ENCODE measurements at regions not wholly inside any gene's neighbourhood (a gene's known extent, or its start where the extent isn't known, plus 50 kb on each side); places are given as distances from the start of the nearest gene placed in this dataset.

DNA sequence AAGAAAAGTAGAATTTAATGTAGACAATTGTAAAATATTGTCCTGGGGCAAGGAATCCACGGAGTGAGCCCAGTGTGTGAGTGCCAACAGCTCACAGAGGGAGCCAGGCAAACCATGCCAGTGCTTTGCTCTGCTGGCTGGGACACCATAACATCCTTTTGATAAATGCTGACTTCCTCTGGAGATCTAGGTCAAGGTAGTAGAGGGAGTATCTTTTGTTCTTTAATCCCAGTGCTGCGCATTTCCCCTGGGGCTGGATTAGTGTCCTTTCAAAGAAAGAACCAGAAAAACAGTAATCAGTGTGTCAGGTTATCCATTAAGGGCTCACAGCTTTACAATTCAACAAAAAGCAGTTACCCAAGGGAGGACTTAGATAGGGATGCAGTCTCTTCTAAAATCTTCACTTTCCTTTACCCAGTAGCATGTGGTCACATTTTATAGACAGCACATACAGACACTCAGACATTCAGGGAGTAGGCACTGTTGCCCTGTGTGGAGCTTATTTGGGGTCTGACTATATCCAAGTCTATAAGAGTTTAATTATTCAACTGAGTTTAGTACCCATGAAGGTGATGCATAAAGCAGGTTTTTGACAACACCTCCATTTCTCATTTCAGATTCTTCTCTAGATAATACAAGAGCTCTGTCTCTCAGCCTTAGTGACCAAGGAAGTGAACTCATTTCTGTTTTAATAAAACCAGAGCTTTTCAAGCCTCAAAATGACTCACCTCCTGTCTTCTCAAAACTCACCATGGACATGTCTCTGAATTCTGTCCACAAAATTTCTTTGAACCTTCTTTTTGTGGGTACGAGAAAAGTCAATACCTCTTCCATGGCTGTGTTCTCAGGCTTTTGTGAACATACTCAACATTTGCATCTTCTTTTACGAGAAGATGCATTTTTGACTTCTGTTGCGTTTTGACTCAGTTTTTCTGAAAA, 215.3 kb downstream of the BRINP2 start:
- DNase-seq (ENCODE audit: insufficient read length, low spot score) (no peak), FAIRE-seq (peak; percentile 94)
- TF ChIP-seq, protein P1, sequence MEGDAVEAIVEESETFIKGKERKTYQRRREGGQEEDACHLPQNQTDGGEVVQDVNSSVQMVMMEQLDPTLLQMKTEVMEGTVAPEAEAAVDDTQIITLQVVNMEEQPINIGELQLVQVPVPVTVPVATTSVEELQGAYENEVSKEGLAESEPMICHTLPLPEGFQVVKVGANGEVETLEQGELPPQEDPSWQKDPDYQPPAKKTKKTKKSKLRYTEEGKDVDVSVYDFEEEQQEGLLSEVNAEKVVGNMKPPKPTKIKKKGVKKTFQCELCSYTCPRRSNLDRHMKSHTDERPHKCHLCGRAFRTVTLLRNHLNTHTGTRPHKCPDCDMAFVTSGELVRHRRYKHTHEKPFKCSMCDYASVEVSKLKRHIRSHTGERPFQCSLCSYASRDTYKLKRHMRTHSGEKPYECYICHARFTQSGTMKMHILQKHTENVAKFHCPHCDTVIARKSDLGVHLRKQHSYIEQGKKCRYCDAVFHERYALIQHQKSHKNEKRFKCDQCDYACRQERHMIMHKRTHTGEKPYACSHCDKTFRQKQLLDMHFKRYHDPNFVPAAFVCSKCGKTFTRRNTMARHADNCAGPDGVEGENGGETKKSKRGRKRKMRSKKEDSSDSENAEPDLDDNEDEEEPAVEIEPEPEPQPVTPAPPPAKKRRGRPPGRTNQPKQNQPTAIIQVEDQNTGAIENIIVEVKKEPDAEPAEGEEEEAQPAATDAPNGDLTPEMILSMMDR (IDR thresholded peaks at IDR 0.05; ENCODE audit: insufficient read depth, missing control alignments): no peak

DNA sequence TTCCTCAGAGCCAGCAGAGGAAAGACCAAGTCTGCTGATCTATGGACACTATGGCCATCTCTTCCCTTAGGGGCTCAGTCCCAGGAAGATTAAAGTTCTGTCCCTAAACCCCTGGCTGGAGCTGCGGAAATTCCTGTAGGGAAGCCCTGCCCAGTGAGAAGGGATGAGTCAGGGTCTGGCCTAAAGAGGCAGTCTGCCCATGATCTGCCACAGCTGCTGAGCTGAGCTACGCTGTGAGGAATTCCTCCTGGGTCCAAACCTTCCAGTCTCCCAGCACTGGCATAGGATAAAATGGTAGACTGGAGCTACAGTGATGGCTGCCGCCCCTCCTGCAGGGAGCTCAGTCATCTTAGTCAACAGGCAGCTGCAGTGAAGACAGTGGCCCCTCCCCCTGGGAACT, 213.7 kb downstream of the BRINP2 start:
- no peak for DNase-seq (ENCODE audit: insufficient read length, low spot score)
- TF ChIP-seq, protein P1 (IDR thresholded peaks at IDR 0.05; ENCODE audit: insufficient read depth, missing control alignments): no peak
- no peak for FAIRE-seq

DNA sequence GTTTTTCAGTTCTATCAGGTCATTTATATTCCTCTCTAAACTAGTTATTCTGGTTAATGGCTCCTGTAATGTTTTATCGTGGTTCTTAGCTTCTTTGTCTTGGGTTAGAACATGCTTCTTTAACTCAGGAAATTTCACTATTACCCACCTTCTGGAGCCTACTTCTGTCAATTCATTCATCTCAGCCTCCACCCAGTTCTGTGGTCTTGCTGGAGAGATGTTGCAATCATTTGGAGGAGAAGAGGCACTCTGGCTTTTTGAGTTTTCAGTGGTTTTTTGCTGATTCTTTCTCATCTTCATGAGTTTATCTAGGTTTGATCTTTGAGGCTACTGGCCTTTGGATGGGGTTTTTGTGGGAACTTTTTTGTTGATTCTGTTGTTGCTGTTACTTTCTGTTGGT, 213.0 kb downstream of the BRINP2 start:
- DNase-seq (ENCODE audit: insufficient read length, low spot score) (no peak), FAIRE-seq (no peak)
- TF ChIP-seq, protein P1 (IDR thresholded peaks at IDR 0.05; ENCODE audit: insufficient read depth, missing control alignments): no peak

DNA sequence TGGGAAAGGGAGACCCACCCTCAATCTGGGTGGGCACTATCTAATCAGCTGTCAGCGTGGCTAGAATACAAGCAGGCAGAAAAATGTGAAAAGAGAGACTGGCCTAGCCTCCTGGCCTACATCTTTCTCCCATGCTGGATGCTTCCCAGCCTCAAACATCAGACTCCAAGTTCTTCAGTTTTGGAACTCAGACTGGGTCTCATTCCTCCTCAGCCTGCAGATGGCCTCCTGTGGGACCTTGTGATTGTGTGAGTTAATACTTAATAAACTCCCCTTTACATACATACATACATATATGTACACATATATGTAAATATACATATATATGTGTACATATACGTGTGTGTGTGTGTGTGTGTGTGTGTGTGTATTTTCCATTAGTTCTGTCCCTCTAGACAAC, 207.1 kb downstream of the BRINP2 start:
- TF ChIP-seq, protein P1 (IDR thresholded peaks at IDR 0.05; ENCODE audit: insufficient read depth, missing control alignments): no peak
- no peak for DNase-seq (ENCODE audit: insufficient read length, low spot score)
- FAIRE-seq: no peak

DNA sequence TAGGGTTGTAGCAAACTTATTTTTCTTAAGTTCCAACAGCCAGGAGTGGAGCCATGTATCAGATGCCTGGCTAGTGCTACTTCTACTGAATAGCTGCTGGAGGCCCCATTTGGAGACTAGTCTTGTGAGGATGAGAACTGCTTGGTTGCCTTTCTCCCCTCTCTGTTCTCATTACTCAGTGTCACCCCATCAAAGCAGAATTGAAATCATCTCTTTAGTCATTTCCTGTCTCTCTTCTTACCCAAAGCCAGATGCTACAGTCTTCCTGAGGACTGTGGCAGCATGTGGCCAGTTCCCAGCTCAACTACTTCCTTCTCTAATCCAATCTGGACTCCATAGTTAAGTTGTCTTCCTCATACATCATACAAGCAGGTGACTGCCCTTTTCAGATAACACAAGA, 197.5 kb downstream of the BRINP2 start:
- DNase-seq (ENCODE audit: insufficient read length, low spot score): no peak
- FAIRE-seq: no peak
- TF ChIP-seq, protein P1 (IDR thresholded peaks at IDR 0.05; ENCODE audit: insufficient read depth, missing control alignments): no peak

DNA sequence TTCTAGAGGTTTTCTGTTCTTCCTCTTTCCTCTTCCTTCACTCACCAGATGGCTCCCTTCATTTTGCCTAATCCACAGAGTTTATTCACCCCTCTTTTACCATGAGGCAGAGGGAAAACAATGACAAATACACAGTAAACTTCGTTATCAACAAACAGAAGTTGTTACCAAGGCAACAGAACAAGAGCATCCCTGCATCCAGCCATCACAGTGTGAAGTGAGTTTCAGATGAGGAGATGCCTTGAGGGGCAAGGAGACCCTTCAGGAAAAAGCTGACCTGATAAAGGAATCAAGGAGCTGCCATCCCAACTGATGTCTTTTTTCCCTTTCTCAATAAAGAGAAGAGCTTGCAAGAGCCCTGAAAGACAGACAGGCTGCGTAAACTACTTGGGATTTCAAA, 195.3 kb downstream of the BRINP2 start:
- TF ChIP-seq, protein P1 (IDR thresholded peaks at IDR 0.05; ENCODE audit: insufficient read depth, missing control alignments): no peak
- no peak for DNase-seq (ENCODE audit: insufficient read length, low spot score)
- FAIRE-seq: no peak

DNA sequence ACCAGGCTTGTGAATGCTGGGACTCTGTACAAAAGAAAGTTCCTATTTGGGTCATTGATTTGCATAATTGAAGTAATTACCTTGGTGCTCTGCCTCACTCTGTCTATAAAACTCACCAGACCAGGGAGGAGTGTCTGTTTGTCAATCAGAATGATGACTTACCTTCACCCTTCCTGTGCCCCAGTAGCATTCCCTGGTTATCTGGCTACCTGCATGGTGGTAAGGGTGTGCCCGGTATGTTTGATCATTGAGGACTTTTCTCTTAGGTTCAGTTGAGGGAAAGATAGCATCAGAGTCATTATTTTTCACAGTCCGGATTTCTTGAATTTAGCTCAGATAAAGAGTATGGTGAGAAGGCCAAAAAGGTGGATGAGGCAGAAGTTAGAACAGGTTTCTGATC, 190.0 kb downstream of the BRINP2 start:
- TF ChIP-seq, protein P1 (IDR thresholded peaks at IDR 0.05; ENCODE audit: insufficient read depth, missing control alignments): no peak
- DNase-seq (ENCODE audit: insufficient read length, low spot score): no peak
- no peak for FAIRE-seq
